ENCODE measurements at regions not wholly inside any gene's neighbourhood (a gene's known extent, or its start where the extent isn't known, plus 50 kb on each side); places are given as distances from the start of the nearest gene placed in this dataset.

DNA sequence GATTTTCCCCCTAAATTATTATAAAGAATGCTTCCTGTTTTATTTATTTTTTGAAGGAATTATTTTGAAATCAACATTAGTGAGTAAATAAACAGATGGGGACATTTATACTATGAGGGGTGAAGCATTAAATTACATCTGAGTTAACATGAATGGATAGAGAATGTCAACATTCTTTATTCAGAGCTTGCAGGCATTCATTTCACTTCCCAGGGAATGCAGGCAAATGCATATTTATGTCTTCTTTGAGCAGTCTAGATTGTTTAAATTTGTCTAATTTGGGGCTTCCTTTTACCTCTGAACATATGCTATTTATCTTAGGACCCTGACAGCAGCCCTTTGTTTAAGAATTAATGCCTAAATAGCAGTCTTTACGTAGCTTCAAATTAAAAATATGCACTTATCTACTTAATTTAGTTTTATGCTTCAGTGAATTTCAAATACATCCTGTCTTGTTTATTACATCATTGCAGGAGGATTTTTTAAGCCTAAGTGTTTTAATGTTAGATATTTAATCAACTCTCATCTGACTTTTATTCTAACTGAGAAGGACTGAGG, 630.5 kb upstream of the LMCD1 start:
- no peaks in the 10 kb centered on the region for H3K4me1 Mint-ChIP-seq
- H3K36me3 Mint-ChIP-seq, result no peaks in the 10 kb centered on the region
- ATAC-seq, result no peak
- no peak overlapping the region for H3K4me3 Mint-ChIP-seq
- no peak overlapping the region for H3K27ac Mint-ChIP-seq
- H3K9me3 Mint-ChIP-seq, result no peaks in the 10 kb centered on the region
- H3K27me3 Mint-ChIP-seq, result no peaks in the 10 kb centered on the region

DNA sequence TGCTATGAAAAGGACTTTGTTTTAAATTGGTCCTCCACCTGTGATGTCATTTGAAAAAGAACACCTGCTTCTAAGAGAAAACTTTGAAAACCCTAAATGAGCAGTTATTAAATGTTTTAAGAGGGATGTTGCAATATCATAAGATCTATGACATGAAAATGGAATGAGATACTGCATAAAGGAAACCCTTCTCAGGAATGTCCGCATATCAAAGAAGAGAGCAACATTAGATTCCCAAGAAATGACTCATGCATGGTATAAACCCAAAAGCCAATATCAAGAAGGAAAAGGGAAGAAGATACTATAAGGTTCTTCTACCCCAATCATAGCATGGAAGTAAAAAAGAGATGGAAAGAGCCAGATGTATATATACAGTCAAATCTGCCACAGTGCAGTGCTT, 627.5 kb upstream of the LMCD1 start:
- H3K4me3 Mint-ChIP-seq, result no peak overlapping the region
- H3K36me3 Mint-ChIP-seq, result no peaks in the 10 kb centered on the region
- ATAC-seq, result no peak
- H3K27me3 Mint-ChIP-seq, result no peaks in the 10 kb centered on the region
- no peak overlapping the region for H3K27ac Mint-ChIP-seq
- no peaks in the 10 kb centered on the region for H3K4me1 Mint-ChIP-seq
- no peaks in the 10 kb centered on the region for H3K9me3 Mint-ChIP-seq

DNA sequence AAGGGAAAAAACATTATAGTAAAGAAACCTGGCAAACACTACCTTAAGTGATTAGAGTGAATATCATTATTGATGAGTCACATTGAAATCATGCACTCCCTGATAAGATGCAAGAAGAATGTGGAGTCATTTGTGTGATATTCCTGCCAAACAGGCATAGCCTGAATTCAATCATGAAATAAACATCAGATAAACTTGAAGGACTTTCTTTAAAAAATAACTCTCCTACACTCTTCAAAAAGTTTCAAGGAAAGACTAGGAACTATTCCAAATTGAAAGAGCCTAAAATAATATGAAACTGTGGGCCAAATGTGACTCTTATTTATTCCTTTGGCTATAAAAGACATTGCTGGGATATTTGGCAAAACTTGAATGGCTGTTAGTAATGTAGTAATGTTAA, 625.7 kb upstream of the LMCD1 start:
- Mint-ChIP-seq H3K27ac (no peak overlapping the region), H3K4me1 (no peaks in the 10 kb centered on the region), H3K27me3 (no peaks in the 10 kb centered on the region), H3K4me3 (no peak overlapping the region), H3K36me3 (no peaks in the 10 kb centered on the region), H3K9me3 (no peaks in the 10 kb centered on the region)
- ATAC-seq, result no peak

DNA sequence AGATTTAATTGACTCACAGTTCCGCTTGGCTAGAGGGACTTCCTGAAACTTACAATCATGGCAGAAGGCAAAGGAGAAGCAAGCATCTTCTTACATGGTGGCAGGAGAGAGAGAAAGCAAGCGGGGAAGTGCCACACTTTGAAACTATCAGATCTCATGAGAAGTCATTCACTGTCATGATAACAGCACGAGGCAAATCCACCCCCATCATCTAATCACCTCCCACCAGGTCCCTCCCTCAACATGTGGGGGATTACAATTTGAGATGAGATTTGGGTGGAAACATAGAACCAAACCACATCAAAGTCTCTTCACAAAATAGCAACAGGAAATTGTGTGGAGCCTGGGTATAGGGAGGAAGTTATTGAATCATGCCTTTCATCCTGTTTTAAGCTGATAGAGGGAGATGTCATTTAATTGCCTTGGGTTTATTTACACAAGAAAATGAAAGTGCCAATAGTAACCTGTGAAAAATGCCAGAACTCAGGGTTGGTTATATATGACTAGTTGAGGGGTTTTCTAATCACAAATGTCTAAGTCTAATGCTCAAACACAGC, 624.8 kb upstream of the LMCD1 start:
- Mint-ChIP-seq H3K4me1 (no peaks in the 10 kb centered on the region), H3K27ac (no peak overlapping the region), H3K9me3 (no peaks in the 10 kb centered on the region), H3K27me3 (no peaks in the 10 kb centered on the region), H3K4me3 (no peak overlapping the region), H3K36me3 (no peaks in the 10 kb centered on the region)
- ATAC-seq, result no peak

- Mint-ChIP-seq H3K36me3 (no peaks in the 10 kb centered on the region), H3K4me3 (no peak overlapping the region), H3K27me3 (no peaks in the 10 kb centered on the region), H3K4me1 (no peaks in the 10 kb centered on the region), H3K9me3 (no peaks in the 10 kb centered on the region), H3K27ac (no peak overlapping the region)
- ATAC-seq, result no peak
These were observed 624.3 kb upstream of the LMCD1 start for GRCh38 chr3:7877312-7877711.

- no peaks in the 10 kb centered on the region for H3K27me3 Mint-ChIP-seq
- no peaks in the 10 kb centered on the region for H3K4me1 Mint-ChIP-seq
- H3K27ac Mint-ChIP-seq, result no peak overlapping the region
- no peak overlapping the region for H3K4me3 Mint-ChIP-seq
- no peak for ATAC-seq
- no peaks in the 10 kb centered on the region for H3K36me3 Mint-ChIP-seq
- peaks cover under 1% of the 10 kb centered on the region for H3K9me3 Mint-ChIP-seq
These were observed 622.1 kb upstream of the LMCD1 start for GRCh38 chr3:7879572-7879971.

GRCh38 chr3:7881946-7882345, 619.7 kb upstream of the LMCD1 start:
- H3K9me3 Mint-ChIP-seq, result peaks cover 12% of the 10 kb centered on the region
- no peak overlapping the region for H3K4me3 Mint-ChIP-seq
- no peak for ATAC-seq
- no peaks in the 10 kb centered on the region for H3K36me3 Mint-ChIP-seq
- H3K4me1 Mint-ChIP-seq, result no peaks in the 10 kb centered on the region
- no peaks in the 10 kb centered on the region for H3K27me3 Mint-ChIP-seq
- no peak overlapping the region for H3K27ac Mint-ChIP-seq

DNA sequence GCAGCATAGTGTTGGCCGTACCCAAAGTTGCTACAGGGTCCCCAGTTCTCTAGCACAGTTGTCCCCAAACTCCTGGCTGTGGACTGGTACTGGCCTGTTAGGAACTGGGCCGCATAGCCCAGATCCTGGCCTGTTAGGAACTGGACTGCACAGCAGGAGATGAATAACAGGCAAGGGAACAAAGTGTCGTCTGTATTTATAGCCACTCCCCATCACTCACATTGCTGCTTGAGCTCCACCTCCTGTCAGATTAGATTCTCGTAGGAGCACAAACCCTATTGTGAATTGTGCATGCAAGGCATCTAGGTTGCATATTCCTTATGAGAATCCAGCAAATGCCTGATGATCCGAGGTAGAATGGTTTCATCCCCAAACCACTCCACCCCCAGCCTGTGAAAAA, 604.0 kb upstream of the LMCD1 start:
- no peaks in the 10 kb centered on the region for H3K27me3 Mint-ChIP-seq
- H3K27ac Mint-ChIP-seq, result no peak overlapping the region
- no peaks in the 10 kb centered on the region for H3K36me3 Mint-ChIP-seq
- no peaks in the 10 kb centered on the region for H3K9me3 Mint-ChIP-seq
- H3K4me1 Mint-ChIP-seq, result no peaks in the 10 kb centered on the region
- H3K4me3 Mint-ChIP-seq, result no peak overlapping the region
- ATAC-seq, result no peak

DNA sequence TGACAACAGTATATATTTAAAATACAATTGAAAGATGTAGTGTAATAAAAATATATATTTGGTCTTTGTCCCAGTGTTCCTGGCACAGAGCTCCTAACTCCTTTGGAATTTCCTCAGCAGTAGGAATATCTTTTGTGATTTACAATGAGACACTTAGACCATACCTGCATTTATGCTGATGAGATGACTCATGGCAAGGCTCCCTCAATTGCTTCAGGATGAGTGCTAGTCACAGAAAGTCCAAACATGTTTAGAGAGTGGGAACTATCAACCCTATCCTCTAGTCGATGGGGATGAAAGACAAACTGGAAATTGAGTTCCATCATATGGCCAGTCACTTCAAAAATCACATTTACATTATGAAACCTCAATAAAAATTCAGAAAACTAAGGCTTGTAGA, 588.3 kb upstream of the LMCD1 start:
- H3K9me3 Mint-ChIP-seq, result no peaks in the 10 kb centered on the region

GRCh38 chr3:7915356-7915755, 586.3 kb upstream of the LMCD1 start:
- H3K4me3 Mint-ChIP-seq, result no peak overlapping the region
- H3K4me1 Mint-ChIP-seq, result no peaks in the 10 kb centered on the region
- no peak overlapping the region for H3K27ac Mint-ChIP-seq
- H3K36me3 Mint-ChIP-seq, result no peaks in the 10 kb centered on the region
- ATAC-seq, result no peak
- H3K27me3 Mint-ChIP-seq, result no peaks in the 10 kb centered on the region
- H3K9me3 Mint-ChIP-seq, result no peaks in the 10 kb centered on the region

More for the DNA sequence above, 588.3 kb upstream of the LMCD1 start:
- H3K27ac Mint-ChIP-seq, result no peak overlapping the region
- no peaks in the 10 kb centered on the region for H3K4me1 Mint-ChIP-seq
- no peaks in the 10 kb centered on the region for H3K27me3 Mint-ChIP-seq
- no peaks in the 10 kb centered on the region for H3K36me3 Mint-ChIP-seq
- no peak overlapping the region for H3K4me3 Mint-ChIP-seq
- ATAC-seq, result no peak

GRCh38 chr3:7917443-7918151, 584.0 kb upstream of the LMCD1 start:
- H3K27me3 Mint-ChIP-seq, result no peaks in the 10 kb centered on the region
- no peaks in the 10 kb centered on the region for H3K36me3 Mint-ChIP-seq
- no peaks in the 10 kb centered on the region for H3K4me1 Mint-ChIP-seq
- no peaks in the 10 kb centered on the region for H3K9me3 Mint-ChIP-seq
- no peak for ATAC-seq
- H3K4me3 Mint-ChIP-seq, result no peak overlapping the region
- no peak overlapping the region for H3K27ac Mint-ChIP-seq

- H3K4me3 Mint-ChIP-seq, result no peak overlapping the region
- H3K27me3 Mint-ChIP-seq, result no peaks in the 10 kb centered on the region
- no peaks in the 10 kb centered on the region for H3K4me1 Mint-ChIP-seq
- H3K9me3 Mint-ChIP-seq, result peaks cover 3% of the 10 kb centered on the region
- no peak overlapping the region for H3K27ac Mint-ChIP-seq
- no peak for ATAC-seq
- no peaks in the 10 kb centered on the region for H3K36me3 Mint-ChIP-seq
These were observed 581.4 kb upstream of the LMCD1 start for GRCh38 chr3:7920211-7920610.

GRCh38 chr3:7924228-7924627, 577.4 kb upstream of the LMCD1 start:
- Mint-ChIP-seq H3K27me3 (no peaks in the 10 kb centered on the region), H3K4me1 (no peaks in the 10 kb centered on the region), H3K9me3 (peaks cover 5% of the 10 kb centered on the region), H3K36me3 (no peaks in the 10 kb centered on the region), H3K4me3 (no peak overlapping the region), H3K27ac (no peak overlapping the region)
- ATAC-seq, result no peak

DNA sequence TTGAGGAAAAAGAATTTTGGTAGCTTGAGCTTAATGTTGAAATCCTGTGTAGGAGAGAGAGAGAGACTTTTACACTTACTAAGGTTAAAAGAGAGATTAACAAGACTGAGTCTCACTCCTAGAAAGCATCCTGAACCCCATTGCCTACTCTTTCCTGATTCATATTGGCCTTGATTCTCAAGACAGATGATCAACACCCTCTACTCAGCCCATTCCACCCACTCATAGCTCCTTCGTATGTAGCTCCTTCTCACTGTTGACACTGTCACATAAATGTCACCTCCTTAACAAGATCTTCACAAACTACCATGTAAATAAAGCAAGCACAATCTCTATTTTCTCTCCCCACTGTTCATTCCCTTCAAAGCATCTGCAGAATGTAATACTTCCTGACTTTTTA, 574.6 kb upstream of the LMCD1 start:
- Mint-ChIP-seq H3K4me1 (no peaks in the 10 kb centered on the region), H3K27me3 (no peaks in the 10 kb centered on the region), H3K4me3 (no peak overlapping the region), H3K36me3 (no peaks in the 10 kb centered on the region), H3K27ac (no peak overlapping the region), H3K9me3 (peaks cover 5% of the 10 kb centered on the region)
- no peak for ATAC-seq

- no peak for ATAC-seq
- no peak overlapping the region for H3K4me3 Mint-ChIP-seq
- H3K27me3 Mint-ChIP-seq, result no peaks in the 10 kb centered on the region
- no peaks in the 10 kb centered on the region for H3K36me3 Mint-ChIP-seq
- H3K9me3 Mint-ChIP-seq, result peaks cover 5% of the 10 kb centered on the region
- no peak overlapping the region for H3K27ac Mint-ChIP-seq
- no peaks in the 10 kb centered on the region for H3K4me1 Mint-ChIP-seq
These were observed 573.8 kb upstream of the LMCD1 start for GRCh38 chr3:7927864-7928263.

- no peak for ATAC-seq
These were observed 572.2 kb upstream of the LMCD1 start for GRCh38 chr3:7929319-7929889.

More at GRCh38 chr3:7929319-7929889, 572.2 kb upstream of the LMCD1 start:
- no peak overlapping the region for H3K4me3 Mint-ChIP-seq
- H3K27me3 Mint-ChIP-seq, result no peaks in the 10 kb centered on the region
- no peak overlapping the region for H3K27ac Mint-ChIP-seq
- H3K36me3 Mint-ChIP-seq, result no peaks in the 10 kb centered on the region
- no peaks in the 10 kb centered on the region for H3K4me1 Mint-ChIP-seq
- H3K9me3 Mint-ChIP-seq, result peaks cover 3% of the 10 kb centered on the region
